K562 (cell line): ENCODE measurements at regions not wholly inside any gene's neighbourhood (a gene's known extent, or its start where the extent isn't known, plus 50 kb on each side); places are given as distances from the start of the nearest gene placed in this dataset.

ENCODE experiments used
- ATAC-seq: fragments of 200-7000 bp; cut with Tn5 transposase; 3 replicates; pipeline ENCODE4 v1.9.1; 2020; ENCODE audit warnings: moderate library complexity
- BruUV-seq: library from RNA; stranded (reverse); fragments of 400-500 nt; replicated peaks from 2 replicates; lab custom pipeline; 2021; lab: Mats Ljungman, UMichigan
- CTCF ChIA-PET: fragments of 300-600 bp; formaldehyde crosslinking; extraction: SDS; loops from one replicate; lab custom pipeline; 2021; ENCODE audit warnings: low intra/inter-chr PET ratio; lab: Yijun Ruan, JAX
- POLR2A ChIA-PET: fragments of 300-600, 350-650 bp; sonication (Branson Sonifier 250); formaldehyde crosslinking; extraction: SDS; loops from one replicate; lab custom pipeline; 2021; ENCODE audit warnings: antibody characterized with exemption, inconsistent platforms; lab: Yijun Ruan, JAX
- DNase-seq, 4 experiments: peaks; one replicate each; pipeline versions ENCODE4 v3.0.0 to v3.0.0-alpha.2; 2011 to 2018; ENCODE audit warnings: low spot score in 3 of 4, mixed read lengths in 3 of 4; ENCODE audit errors: extremely low read depth in 1 of 4
- FAIRE-seq: peaks from 2 replicates; lab custom pipeline; 2011; peaks lifted over from hg19 to GRCh38; lab: Jason Lieb, UNC
- H2AFZ ChIP-seq: 2 replicates; pipeline ENCODE4 v1.6.0; 2011; ENCODE audit warnings: low read depth, low read length, control low read depth, inconsistent platforms
- H3K27ac ChIP-seq: fragments of 200-600 bp; 3 replicates; pipeline ENCODE4 v1.8.0; 2011; ENCODE audit warnings: low read depth, mild to moderate bottlenecking, control low read depth, inconsistent platforms, low read length, moderate library complexity, mixed read lengths; ENCODE audit errors: extremely low read depth
- H3K27me3 ChIP-seq, 2 experiments: fragments of 300-600 bp in 1 of 2; 2 replicates in 1 of 2; 3 replicates in 1 of 2; pipeline versions ENCODE4 v1.6.0 to v1.8.0; 2011; ENCODE audit warnings: inconsistent platforms in 2 of 2, low read length in 2 of 2, mild to moderate bottlenecking in 1 of 2, mixed read lengths in 1 of 2, moderate library complexity in 1 of 2; ENCODE audit not compliant: control insufficient read depth in 2 of 2, insufficient read depth in 2 of 2
- H3K36me3 ChIP-seq: fragments of 300-600 bp; 3 replicates; pipeline ENCODE4 v1.8.0; 2011; ENCODE audit warnings: mild to moderate bottlenecking, low read length, inconsistent platforms; ENCODE audit not compliant: control insufficient read depth, insufficient read depth
- H3K4me1 ChIP-seq, 2 experiments: fragments of 200-600 bp in 1 of 2; replicated peaks in 1 of 2; 2 replicates in 1 of 2; 3 replicates in 1 of 2; pipeline versions ENCODE4 v1.5.1 to v1.8.0; 2011; ENCODE audit warnings: inconsistent platforms in 2 of 2, low read length in 2 of 2, mild to moderate bottlenecking in 1 of 2, mixed read lengths in 1 of 2, moderate library complexity in 1 of 2; ENCODE audit not compliant: control insufficient read depth in 2 of 2, insufficient read depth in 2 of 2
- H3K4me2 ChIP-seq: 2 replicates; pipeline ENCODE4 v1.6.1; 2011; ENCODE audit warnings: low read length, control low read depth, inconsistent platforms, mixed read lengths; ENCODE audit not compliant: insufficient read depth
- H3K4me3 ChIP-seq: fragments of 200-600 bp; sonication (generic), shearing (Covaris generic); 2 replicates; pipeline ENCODE4 v1.5.1; 2016; ENCODE audit warnings: control low read depth, inconsistent platforms
- H3K79me2 ChIP-seq: fragments of 200-600 bp; 3 replicates; pipeline ENCODE4 v1.8.0; 2011; ENCODE audit warnings: low read length, inconsistent platforms; ENCODE audit not compliant: control insufficient read depth, insufficient read depth
- H3K9ac ChIP-seq, 2 experiments: 2 replicates each; pipeline versions ENCODE4 v1.6.0 to v1.6.1; 2011; ENCODE audit warnings: low read depth in 2 of 2, low read length in 2 of 2, control low read depth in 1 of 2, inconsistent platforms in 1 of 2, mild to moderate bottlenecking in 1 of 2, mixed read lengths in 1 of 2; ENCODE audit not compliant: insufficient read depth in 1 of 2
- H3K9me1 ChIP-seq: one replicate; pipeline ENCODE4 v1.6.0; 2011; ENCODE audit warnings: inconsistent platforms, mild to moderate bottlenecking, low read length, moderate library complexity; ENCODE audit not compliant: control insufficient read depth, insufficient read depth
- H3K9me3 ChIP-seq: replicated peaks from 2 replicates; pipeline ENCODE4 v1.5.1; 2011; ENCODE audit warnings: low read depth, low read length, inconsistent platforms; ENCODE audit not compliant: control insufficient read depth, insufficient read depth
- H4K20me1 ChIP-seq: replicated peaks from 2 replicates; pipeline ENCODE4 v1.6.1; 2011; ENCODE audit warnings: low read length, inconsistent platforms, mixed read lengths; ENCODE audit not compliant: control insufficient read depth, insufficient read depth
- DACH1 ChIP-seq: fragments of 450-650 bp; IDR thresholded peaks from 2 replicates; pipeline ENCODE4 v1.6.1; 2018; ENCODE audit not compliant: partially characterized antibody
- SOX6 ChIP-seq: fragments of 450-650 bp; IDR thresholded peaks from 2 replicates; pipeline ENCODE4 v1.6.1; 2014; ENCODE audit warnings: mild to moderate bottlenecking
- ZNF512 ChIP-seq: IDR thresholded peaks from 2 replicates; pipeline ENCODE4 v1.6.1; 2016; ENCODE audit warnings: missing genetic modification characterization, missing compliant biosample characterization
- WGBS: fragments of 100-300 bp; shearing (Covaris generic); methylation state at CpG from one replicate; pipeline ENCODE4 v1.1.6; 2016; ENCODE audit warnings: low coverage, mixed read lengths; ENCODE audit not compliant: insufficient coverage; ENCODE audit errors: missing lambda C conversion rate; 5-methylcytosine and 5-hydroxymethylcytosine counted together
- in situ Hi-C: fragments of 300-500 bp; cut with MboI; formaldehyde crosslinking; loops from 4 replicates; pipeline ENCODE4 v1.15.0; 2018; ENCODE audit warnings: inconsistent platforms, mixed read lengths
- intact Hi-C: fragments of 100-400 bp; cut with micrococcal nuclease; formaldehyde crosslinking; loops from 2 replicates; pipeline ENCODE4 v1.14.2; 2022
- TF ChIP-seq, protein P1 (sequence below): sonication (generic); formaldehyde crosslinking; IDR thresholded peaks from 2 replicates; pipeline ENCODE4 v1.9.0; 2022; ENCODE audit warnings: mild to moderate bottlenecking, missing genetic modification reagents

GRCh38 chr12:128033473-128033872 lies 233.5 kb upstream of the TMEM132C start:
- H3K9me3 ChIP-seq, result no peaks in the 10 kb centered on the region; the same call in none of the 2 replicates
- TF ChIP-seq SOX6, result no peak
- no peak for TF ChIP-seq ZNF512 (tag)
- CTCF ChIA-PET, result no interaction called here

GRCh38 chr12:128040971-128041370 lies 226.0 kb upstream of the TMEM132C start:
- 0% methylated on average over 4 of the region's 4 CpGs for WGBS
- ATAC-seq (no peak), FAIRE-seq (no peak), DNase-seq (no peak)
- Histone ChIP-seq H3K4me2 (no peak overlapping the region), H3K4me3 (no peak overlapping the region), H3K9ac (no peak overlapping the region), H3K79me2 (no peaks in the 10 kb centered on the region), H3K27ac (no peak overlapping the region), H3K4me1 (no peaks in the 10 kb centered on the region), H3K9me3 (no peaks in the 10 kb centered on the region; the same call in none of the 2 replicates), H3K9me1 (no peaks in the 10 kb centered on the region), H3K27me3 (no peaks in the 10 kb centered on the region), H4K20me1 (no peaks in the 10 kb centered on the region), H2AFZ (no peak overlapping the region), H3K36me3 (no peaks in the 10 kb centered on the region)
- TF ChIP-seq, protein P1, sequence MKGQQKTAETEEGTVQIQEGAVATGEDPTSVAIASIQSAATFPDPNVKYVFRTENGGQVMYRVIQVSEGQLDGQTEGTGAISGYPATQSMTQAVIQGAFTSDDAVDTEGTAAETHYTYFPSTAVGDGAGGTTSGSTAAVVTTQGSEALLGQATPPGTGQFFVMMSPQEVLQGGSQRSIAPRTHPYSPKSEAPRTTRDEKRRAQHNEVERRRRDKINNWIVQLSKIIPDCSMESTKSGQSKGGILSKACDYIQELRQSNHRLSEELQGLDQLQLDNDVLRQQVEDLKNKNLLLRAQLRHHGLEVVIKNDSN (CRISPR knock-in tag), result 0 out of 2 replicates have a peak, but pooled peaks have one; percentile 22
- TF ChIP-seq DACH1, result no peak
- ChIA-PET CTCF (no interaction called here), POLR2A (no interaction called here)
- in situ Hi-C loops (no loop called here), intact Hi-C loops (no loop called here)
- BruUV-seq, result no TSS peak

More at GRCh38 chr12:128033473-128033872, 233.5 kb upstream of the TMEM132C start:
- Histone ChIP-seq H3K9me1 (no peaks in the 10 kb centered on the region), H3K4me3 (no peak overlapping the region), H3K4me1 (no peaks in the 10 kb centered on the region), H3K79me2 (no peaks in the 10 kb centered on the region), H3K4me2 (no peak overlapping the region), H2AFZ (no peak overlapping the region), H4K20me1 (no peaks in the 10 kb centered on the region), H3K27me3 (no peaks in the 10 kb centered on the region), H3K9ac (no peak overlapping the region), H3K36me3 (no peaks in the 10 kb centered on the region), H3K27ac (no peak overlapping the region)
- ATAC-seq (no peak), DNase-seq (no peak), FAIRE-seq (no peak)
- intact Hi-C loops (no loop called here), in situ Hi-C loops (loop anchor here (10.0 kb wide), 1 partner anchor 929 kb away; no protein-coding TSS in a partner anchor)
- POLR2A ChIA-PET, result no interaction called here
- 0% methylated on average over 2 of the region's 2 CpGs for WGBS
- no TSS peak for BruUV-seq
